ENCODE measurements at regions not wholly inside any gene's neighbourhood (a gene's known extent, or its start where the extent isn't known, plus 50 kb on each side); places are given as distances from the start of the nearest gene placed in this dataset.

DNA sequence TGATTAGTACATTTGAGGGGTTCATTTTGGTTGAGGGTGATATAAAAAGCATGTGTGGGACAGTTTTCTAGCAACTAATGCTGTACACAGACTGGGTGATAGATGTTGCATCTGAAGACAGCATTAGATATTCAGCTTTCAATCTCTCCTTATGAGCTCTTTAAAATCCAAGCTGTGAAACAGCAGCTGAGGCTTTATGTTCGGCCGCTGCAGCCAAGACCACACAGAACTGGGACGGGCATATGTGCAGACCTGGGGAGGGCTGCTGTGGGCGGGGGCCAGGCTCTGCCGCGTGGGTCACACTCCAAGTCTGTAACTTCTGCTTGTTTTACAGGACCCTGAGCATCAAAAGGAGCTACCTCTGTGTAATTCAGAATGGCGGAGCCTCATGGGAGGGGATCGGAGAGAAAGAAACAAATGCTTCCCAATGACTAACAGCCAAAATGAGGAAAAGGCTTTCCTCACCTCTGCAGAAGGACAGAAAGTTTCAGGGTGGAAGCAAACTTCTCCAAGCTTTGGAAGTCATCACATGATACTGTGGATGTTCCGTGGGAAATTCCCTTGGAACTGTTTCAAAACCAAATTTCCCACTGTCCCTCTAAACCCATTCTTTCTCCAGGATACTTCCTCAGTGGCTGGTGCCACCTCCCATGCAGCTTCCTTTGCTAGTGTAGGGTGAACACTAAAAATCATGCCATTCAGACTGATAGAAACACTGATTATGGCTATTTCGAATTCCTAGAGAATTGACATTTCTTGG, 711.9 kb upstream of the ID2 start:
- no peak for DNase-seq (ENCODE audit: low read depth in 2 of 2)

DNA sequence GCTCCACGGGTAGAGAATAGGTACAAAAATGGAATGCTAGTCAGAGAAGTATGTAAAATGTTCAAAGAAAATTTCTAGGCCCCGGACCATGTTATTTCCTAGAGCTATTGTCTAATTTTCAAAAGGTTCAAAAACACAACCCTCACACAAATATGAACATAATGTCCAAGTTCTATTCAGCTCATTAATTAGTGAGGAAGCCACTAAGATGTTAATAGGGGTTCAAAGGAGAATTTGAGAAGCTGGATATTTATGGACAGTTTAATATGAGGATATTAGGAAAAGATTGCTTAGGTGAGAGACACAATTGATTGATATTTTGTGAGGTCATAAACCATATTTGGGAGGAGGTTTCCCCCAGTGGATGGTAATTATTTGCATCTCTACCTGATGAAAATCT, 710.6 kb upstream of the ID2 start:
- DNase-seq (ENCODE audit: low read depth in 2 of 2) = no peak

DNA sequence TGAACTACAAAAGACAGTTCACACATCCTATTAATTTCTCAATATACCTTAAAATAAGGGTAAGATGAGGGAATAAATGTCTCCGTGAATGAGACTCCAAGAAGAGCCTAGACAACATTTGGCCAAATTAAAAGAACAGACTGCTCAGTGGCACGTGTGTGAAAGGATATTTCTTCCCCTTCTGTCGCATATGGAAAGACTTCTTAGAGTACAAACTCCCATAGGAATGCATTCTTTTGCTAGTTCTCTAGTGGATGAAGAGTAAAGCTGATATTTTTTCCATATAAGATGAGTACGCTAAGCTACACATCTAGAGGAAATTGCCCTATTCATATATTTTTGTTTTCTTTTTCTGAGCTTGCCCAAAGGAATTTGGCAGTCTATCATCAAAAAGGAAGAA, 710.0 kb upstream of the ID2 start:
- no peak for DNase-seq (ENCODE audit: low read depth in 2 of 2)

DNA sequence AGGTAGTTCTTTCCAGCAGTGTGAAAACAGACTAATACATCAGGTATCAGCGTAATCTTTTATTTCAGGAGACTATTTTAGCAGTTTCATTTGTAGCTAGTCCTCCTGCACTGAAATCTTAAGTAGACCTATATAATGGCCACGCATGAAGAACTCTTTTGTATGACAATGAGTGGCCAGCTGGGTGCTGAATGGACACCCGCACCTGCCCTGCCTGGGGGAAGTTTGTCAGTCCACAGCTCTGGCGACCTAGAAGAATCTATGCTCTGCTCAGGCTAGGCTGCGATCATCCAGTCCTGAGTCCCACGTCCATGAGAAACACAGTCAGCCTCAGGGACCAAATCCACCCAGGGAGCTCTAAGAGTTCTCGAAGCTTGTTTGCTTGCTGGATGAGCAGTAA, 709.2 kb upstream of the ID2 start:
- DNase-seq (ENCODE audit: low read depth in 2 of 2) = no peak

DNA sequence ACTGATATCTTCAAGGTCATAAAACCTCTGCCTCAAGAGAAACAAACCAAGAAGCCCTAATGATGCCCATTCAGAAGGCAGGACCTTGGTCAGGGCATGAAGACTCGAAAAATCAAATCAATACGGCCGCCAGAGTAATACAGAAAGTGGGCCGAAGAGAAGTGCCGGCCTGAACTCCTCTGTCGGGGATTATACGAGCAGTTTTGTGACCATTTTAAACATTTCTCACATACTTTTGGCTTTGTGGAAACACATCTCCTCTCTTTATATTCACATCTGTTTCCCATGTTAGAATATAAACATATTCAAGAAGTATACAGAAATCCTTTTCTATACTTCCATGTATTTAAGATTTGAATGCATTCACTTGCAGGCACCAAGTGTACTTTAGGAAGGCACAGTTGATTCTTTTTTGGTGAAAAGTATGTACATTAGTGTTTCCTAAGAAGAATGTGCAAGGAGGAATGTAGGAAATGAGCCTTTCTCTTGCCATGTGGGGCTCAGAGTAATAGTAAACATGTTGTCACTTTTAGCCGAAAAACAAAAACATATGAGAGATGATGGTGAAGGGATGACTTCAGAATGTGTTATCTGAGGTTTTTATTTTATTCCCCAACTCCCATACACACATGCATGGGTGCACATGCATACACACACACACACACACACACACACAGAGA, 707.9 kb upstream of the ID2 start:
- no peak for DNase-seq (ENCODE audit: low read depth in 2 of 2)

DNA sequence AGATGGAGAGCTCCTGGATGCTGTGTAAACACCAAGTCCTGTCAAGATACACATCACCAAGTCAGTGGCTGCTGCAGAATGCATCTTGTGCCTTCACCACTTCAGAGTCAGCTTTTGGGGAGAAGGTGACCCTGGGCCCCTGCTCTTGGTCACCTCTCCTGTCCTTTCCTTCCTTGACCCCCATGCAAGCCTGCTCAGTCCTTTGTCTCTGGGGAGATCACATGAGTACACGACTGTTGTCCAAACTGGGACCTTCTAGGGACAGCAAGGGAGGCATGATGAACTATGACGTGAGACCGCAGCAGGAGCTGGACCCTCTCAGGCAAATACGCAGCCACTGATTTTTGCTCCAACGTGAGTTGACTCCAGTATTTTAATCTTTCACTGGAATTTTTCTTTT, 706.9 kb upstream of the ID2 start:
- DNase-seq (ENCODE audit: low read depth in 2 of 2) = no peak

DNA sequence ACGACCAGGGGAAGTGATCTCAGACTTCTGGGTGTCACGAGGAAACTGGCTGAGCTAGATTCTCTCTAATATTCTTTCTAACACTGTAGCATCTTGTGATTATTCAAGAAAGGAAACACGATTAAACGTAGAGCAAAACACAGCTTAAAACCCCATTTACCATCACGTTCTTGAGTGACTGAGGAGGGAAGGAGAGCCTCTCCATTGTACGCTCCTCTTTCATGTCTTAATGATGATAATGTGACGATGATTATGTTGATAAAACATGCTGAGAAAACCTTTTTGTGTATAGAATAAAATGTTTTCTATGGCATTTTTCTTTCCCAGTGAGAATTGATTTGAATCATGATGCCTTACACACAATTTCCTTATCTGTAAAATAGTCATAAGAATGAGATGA, 705.6 kb upstream of the ID2 start:
- no peak for DNase-seq (ENCODE audit: low read depth in 2 of 2)

DNA sequence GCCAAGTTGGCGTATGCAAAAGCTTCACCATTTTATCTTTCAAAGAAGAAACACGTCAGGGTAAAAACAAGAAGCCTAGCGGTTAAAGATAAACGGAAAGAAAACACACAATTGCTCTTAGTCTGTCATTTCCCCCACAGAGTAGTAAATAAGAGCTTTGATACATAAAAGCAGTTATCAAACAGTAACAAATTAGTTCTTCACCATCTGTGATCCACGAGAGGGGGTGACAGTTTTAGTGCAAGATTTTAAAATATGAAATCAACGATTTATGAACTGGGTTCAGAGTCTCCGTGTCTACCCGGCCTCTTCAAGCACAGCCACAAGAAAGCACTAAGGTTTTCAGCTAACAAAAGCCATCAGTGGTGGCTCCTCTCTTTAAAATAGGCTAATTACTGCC, 703.9 kb upstream of the ID2 start:
- no peak for DNase-seq (ENCODE audit: low read depth in 2 of 2)

DNA sequence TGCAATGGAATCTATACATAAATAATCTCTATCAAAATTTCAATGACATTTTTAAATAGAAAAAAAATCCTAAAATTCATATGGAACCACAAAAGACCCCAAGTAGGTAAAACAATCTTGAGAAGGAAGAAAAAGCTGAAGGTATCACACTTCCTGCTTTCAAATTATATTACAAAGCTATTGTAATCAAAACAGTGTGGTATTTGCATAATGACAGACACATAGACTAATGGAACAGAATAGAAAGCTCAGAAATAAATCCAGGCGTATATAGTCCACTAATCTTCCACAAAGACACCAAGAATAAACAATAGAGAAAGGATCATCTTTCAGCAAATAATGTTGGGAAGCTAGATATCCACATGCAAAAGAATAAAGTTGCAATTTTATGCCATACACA, 699.8 kb upstream of the ID2 start:
- no peak for DNase-seq (ENCODE audit: low read depth in 2 of 2)

DNA sequence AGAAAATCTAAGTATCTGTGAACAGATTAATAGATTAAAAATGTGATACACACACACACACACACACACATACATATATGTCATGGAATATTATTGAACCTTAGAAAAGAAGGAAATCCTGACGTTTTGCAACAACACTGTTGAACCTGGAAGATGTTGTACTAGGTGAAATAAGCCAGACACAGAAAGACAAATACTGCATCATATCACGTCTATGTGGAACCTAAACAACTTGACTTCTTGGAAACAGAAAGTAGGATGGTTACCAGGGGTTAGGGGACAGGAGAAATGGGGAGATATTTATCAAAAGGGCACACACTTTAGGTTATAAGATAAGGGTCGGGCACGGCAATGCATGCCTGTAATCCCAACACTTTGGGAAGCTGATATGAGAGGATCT, 698.4 kb upstream of the ID2 start:
- DNase-seq (ENCODE audit: low read depth in 2 of 2) = no peak

DNA sequence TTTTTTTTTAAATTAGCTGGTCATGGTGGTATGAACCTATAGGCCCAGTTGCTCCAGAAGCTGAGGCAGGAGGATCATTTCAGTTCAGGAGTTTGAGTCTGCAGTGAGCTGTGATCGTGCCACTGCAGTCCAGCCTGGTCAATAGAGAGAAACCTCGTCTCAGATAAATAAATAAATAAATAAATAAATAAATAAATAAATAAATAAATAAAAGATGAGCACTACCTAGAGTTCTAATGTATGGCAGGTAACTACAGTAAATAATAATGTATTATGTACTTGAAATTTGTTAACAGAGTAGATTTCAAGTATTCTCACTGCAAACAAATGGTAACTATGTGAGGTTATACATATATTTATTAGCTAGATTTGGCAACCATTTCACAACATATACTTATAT, 697.9 kb upstream of the ID2 start:
- DNase-seq (ENCODE audit: low read depth in 2 of 2) = no peak

DNA sequence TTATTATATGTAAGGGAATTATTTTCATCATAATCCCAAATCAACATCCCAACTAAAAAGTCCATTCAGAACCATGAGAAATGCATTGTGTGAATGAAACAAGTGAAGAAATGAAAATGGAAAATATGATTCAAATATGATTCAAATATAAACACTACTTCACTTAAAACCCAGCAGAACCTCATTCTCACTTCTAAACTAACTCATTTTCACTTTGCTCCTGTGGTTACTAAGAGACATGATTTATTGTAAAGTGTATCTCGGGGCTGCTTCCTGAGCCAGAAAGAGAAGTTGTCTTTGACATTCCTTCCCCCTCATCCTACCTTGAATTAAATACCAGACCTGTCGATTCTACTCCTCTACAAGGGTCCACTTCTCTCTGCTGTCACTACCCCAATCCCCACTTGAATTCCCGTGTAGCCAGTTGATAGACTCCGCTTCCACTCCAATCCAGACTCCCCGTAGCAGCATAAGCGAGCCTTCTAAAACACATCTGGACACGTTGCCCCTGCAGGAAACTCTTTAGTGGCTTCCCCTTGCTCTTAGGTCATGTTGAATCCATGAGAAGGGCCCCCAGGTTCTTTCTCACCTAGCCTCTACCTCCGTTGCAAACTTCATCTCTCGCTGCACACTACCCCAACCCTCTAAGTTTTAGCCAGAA, 697.0 kb upstream of the ID2 start:
- DNase-seq (ENCODE audit: low read depth in 2 of 2) = no peak

DNA sequence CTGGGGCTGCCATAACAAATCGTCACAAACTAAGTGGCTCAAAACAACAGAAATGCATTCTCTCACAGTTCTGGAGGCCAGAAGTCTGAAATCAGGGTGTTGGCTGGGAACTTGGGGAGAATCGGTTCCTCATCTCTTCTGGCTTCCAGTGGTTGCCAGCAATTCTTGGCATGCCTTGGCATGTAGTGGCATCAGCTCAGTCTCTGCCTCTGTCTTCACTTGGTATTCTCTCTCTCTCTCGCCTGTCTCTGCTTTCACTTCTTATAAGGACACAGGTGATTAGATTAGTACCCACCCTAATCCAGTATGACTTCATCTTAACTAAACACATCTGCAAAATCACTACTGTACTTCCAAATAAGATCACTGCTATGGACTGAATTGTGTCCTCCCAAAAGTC, 695.4 kb upstream of the ID2 start:
- DNase-seq (ENCODE audit: low read depth in 2 of 2) = no peak

DNA sequence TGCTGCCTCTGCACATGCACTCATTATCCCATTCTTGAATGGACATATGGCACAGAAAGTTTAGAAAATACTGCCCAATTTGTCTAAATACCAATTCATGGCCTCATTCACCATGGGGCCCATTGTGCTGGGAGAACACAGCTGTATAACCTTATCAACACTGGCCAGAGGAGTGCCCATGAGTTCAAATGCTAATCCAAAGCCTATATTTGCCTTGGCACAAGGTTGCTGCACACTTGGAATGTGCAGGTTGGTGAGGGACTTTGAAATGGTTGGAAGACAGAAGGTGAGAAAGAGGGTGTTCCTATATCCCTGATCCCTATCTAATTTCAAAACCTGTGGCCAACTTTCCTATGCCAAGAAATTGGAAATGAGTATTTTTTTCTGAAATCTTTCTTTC, 693.9 kb upstream of the ID2 start:
- DNase-seq (ENCODE audit: low read depth in 2 of 2) = no peak

DNA sequence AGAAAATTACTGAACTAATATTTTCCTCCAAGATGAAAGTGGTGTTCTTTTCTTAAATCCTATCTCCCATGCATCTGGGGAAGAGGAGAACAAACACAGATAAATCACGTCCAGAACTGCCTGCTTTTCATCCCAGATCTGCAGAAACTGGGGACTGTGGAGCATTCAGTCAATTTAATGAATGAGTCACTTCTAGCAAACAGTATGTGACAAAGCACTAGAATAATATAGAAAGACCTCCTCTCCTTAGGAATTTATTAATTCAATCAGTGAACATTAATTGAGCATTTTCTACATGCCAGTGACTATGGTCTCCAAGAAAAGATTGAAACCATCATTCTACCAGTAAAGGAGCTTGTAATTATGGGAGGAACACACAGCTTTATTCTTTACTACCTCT, 693.4 kb upstream of the ID2 start:
- DNase-seq (ENCODE audit: low read depth in 2 of 2) = no peak

DNA sequence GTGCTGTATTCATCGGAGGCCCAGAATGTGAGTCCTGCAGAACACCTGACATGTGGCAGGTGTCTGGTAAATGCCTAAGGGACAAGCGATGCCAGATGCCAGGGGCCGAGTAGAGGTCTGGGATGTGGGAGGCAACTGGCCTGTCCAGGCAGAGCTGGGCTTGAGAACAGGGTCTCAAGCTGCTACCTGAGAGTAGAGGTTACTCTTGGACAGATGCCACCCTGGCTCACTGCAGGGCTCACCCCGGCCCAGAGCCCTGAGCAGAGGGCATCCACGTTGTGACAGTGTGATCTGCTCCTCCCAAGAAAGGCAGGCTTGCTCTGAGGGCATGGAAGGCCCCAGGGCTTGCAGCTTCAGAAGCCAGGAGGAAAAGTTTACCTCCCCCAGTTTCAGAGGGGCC, 692.0 kb upstream of the ID2 start:
- no peak for DNase-seq (ENCODE audit: low read depth in 2 of 2)

DNA sequence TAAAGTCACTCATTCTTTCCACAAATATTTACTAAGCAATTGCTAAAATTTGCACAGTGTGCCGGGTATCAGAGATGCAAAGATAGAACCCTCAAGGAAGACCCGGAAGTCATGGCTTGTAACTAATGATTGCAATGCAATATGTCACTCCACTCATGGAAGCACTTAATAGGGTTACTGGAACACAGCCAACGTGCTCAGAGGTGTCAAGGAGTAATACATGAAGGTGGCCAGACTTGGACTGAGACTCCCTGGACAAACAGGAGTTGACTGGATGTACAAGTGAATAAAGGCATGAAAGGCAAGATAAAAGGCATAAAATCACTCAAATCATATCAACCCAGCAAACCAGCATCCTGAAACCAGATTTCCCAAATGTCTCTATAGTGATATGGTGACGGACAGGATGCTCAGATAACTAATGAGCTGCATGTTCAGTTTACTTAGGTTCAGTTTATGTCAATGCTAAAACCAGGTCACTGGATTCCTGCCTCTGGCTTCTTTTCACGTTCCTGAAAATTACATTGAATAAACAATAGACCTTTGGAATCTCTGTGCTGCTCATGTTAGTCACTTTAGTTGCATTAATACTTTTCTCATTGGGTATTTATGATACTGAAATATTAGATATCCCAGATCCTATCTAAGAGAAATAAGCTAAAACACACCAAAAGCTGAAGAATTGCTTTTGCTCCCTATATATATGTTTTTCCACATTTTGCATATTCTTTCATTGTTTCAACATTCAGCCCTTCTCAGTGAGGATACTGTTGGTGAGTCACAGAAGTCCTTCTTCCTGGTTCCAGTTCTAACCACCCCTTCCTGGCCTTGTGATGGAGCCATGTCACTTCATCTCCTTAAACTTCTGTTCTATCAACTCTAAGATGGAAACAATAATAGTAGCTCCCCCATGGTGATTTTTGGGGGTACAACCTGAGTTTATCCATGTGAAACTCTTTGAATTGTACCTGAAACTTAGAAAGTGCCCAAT, 688.9 kb upstream of the ID2 start:
- DNase-seq (ENCODE audit: low read depth in 2 of 2) = no peak

DNA sequence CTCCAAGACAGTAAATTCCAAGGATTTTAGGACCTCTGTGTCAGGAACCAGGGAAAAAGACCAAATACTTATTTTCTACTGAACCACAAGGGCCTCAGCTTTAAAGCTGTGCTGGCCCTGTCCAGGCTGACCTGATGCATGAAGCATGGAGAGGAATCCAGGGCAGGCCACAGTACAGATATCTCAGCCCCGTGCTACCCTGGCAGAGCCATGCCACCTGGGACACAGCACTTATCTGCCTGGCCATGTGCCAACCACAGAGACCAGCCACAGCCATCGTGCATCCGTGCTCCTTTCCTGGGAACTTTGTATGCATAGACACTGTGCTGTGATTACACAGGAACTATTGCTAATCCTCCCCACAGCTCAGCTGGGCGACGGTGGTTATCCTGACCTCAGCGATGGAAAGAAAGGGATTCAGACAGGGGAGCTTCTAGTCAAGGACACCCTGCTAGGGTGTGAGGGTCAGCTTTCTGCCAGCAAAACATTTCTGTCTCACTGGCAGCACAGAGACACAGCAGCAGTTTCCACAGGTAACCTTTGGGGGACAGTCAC, 687.4 kb upstream of the ID2 start:
- DNase-seq (ENCODE audit: low read depth in 2 of 2) = no peak

DNA sequence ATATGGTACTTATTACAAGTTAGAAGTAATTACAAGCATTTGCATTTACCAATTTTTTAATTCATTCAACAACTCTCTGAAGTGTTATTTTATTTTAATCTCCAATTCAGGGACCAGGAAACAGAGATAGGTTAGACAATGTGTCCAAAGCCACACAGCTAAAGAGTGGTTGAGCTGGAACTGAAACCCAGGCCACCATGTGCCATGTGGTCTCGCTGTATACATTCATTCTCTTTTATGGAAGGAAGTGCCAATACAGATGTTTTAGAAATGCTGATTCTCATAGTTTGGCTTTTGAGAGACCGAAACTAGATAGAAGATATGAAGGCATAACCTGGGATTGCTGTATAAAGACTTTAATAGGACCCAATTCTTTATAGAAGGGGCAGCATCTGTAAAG, 684.6 kb upstream of the ID2 start:
- DNase-seq (ENCODE audit: low read depth in 2 of 2) = no peak

DNA sequence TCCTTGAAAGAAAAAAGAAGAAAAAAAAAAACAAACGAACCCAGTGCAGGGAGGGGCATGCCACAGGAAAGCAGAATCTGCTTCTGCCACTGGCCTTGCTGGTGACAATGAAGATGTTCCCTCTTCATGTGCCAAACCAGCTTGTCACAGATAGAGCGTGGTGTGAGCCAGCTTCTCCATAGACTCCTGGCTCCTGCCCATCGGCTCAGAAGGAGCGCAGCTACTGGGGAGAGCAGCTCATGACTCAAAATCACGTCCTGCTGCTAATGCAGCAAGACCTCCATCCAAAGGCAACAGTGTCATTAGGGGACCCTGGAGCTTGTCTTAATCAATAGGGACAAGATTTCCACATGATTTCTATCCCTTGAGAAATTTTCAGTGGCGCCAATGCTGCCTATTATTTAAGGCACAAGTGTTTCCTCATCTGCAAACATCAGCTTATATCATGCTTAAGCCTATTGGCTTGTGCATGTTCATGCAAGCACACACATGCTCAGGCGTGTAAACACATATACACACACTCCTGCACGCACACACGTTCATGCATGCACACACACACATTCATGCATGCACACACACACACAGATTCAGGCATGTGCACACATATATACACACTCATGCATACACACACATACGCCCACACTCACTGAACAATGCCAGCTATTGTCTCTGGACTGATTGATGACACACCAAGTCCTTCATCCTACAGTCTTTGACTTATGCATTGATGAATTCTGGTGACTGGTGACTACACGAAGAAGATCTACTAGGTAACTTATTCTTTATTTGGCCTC, 682.0 kb upstream of the ID2 start:
- DNase-seq (ENCODE audit: low read depth in 2 of 2) = no peak

DNA sequence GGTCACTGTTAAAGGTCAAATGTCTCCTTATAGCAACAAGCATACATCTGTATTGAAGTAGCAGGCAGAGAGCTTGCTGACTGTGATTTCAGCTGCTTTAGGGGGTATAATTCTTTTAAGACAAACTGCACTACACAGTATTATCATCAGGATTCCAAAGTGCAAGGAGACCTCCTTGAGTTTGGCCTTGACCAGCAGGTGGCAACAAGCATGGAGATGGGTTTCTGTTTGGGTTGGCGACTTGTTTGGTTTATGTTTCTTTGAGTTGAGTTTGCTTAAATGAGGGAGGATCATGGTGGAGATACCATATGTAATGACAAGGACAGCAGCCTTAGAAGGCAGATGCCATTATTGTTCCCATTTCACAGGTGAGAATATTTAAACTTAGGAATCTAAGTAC, 681.0 kb upstream of the ID2 start:
- no peak for DNase-seq (ENCODE audit: low read depth in 2 of 2)
